Endothelial cell (in vitro differentiated cells): ENCODE measurements at regions not wholly inside any gene's neighbourhood (a gene's known extent, or its start where the extent isn't known, plus 50 kb on each side); places are given as distances from the start of the nearest gene placed in this dataset.

Experiments used
- DNase-seq: peaks from one replicate; pipeline ENCODE4 v3.0.0; 2021; ENCODE audit warnings: low spot score
- H3K27ac Mint-ChIP-seq: one replicate; pipeline ENCODE4 v1.8.0; 2021; ENCODE audit warnings: mixed read lengths, inconsistent platforms; ENCODE audit not compliant: unreplicated experiment
- H3K27me3 Mint-ChIP-seq: one replicate; pipeline ENCODE4 v1.8.0; 2021; ENCODE audit warnings: mild to moderate bottlenecking, moderate library complexity, mixed read lengths, inconsistent platforms; ENCODE audit not compliant: unreplicated experiment
- H3K36me3 Mint-ChIP-seq: one replicate; pipeline ENCODE4 v1.8.0; 2021; ENCODE audit warnings: mild to moderate bottlenecking, low read depth, mixed read lengths, inconsistent platforms; ENCODE audit not compliant: unreplicated experiment
- H3K4me1 Mint-ChIP-seq: one replicate; pipeline ENCODE4 v1.8.0; 2021; ENCODE audit warnings: mild to moderate bottlenecking, mixed read lengths, inconsistent platforms; ENCODE audit not compliant: unreplicated experiment
- H3K4me3 Mint-ChIP-seq: one replicate; pipeline ENCODE4 v1.8.0; 2021; ENCODE audit warnings: mild to moderate bottlenecking, mixed read lengths, inconsistent platforms; ENCODE audit not compliant: unreplicated experiment
- H3K9me3 Mint-ChIP-seq: one replicate; pipeline ENCODE4 v1.8.0; 2021; ENCODE audit warnings: mixed read lengths, inconsistent platforms; ENCODE audit not compliant: unreplicated experiment
- CTCF ChIP-seq: fragments of 200-600 bp; sonication (generic); IDR thresholded peaks from one replicate; pipeline ENCODE4 v1.5.0; 2021; ENCODE audit warnings: antibody characterized with exemption; ENCODE audit not compliant: unreplicated experiment

- Mint-ChIP-seq H3K27ac (no peak overlapping the region), H3K36me3 (no peaks in the 10 kb centered on the region), H3K9me3 (no peaks in the 10 kb centered on the region), H3K27me3 (no peaks in the 10 kb centered on the region), H3K4me3 (no peak overlapping the region), H3K4me1 (no peaks in the 10 kb centered on the region)
- DNase-seq: no peak
- TF ChIP-seq CTCF: no peak
These were observed 70.6 kb upstream of the TCF21 start for GRCh38 chr6:133818320-133818719.

- no peak for TF ChIP-seq CTCF
- H3K4me1 Mint-ChIP-seq: no peaks in the 10 kb centered on the region
These were observed 68.7 kb upstream of the TCF21 start for GRCh38 chr6:133820208-133820607.

DNA sequence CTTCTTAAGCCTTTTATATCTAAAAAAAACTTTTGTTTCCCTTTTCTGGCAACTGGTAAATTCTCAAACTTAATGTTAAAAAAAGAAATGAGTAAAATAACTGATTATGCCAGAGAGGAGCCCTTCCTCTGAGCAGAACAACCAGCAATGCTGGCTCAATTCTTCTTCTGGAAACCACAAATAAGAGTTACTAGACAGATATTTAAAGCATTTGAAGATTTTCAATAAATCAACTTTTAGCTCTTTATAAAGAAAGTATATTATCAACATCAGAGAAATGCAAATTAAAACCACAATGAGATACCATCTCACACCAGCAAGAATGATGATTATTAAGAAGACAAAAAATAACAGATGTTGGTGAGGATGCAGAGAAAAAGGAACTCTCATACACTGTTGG lies 61.1 kb upstream of the TCF21 start:
- Mint-ChIP-seq H3K27me3 (peaks cover 2% of the 10 kb centered on the region), H3K4me3 (no peak overlapping the region), H3K4me1 (no peaks in the 10 kb centered on the region), H3K27ac (no peak overlapping the region), H3K36me3 (no peaks in the 10 kb centered on the region), H3K9me3 (no peaks in the 10 kb centered on the region)
- no peak for DNase-seq
- TF ChIP-seq CTCF: no peak

More at GRCh38 chr6:133820208-133820607, 68.7 kb upstream of the TCF21 start:
- DNase-seq: no peak
- no peaks in the 10 kb centered on the region for H3K27me3 Mint-ChIP-seq
- no peaks in the 10 kb centered on the region for H3K36me3 Mint-ChIP-seq
- H3K27ac Mint-ChIP-seq: no peak overlapping the region
- no peaks in the 10 kb centered on the region for H3K9me3 Mint-ChIP-seq
- H3K4me3 Mint-ChIP-seq: no peak overlapping the region

DNA sequence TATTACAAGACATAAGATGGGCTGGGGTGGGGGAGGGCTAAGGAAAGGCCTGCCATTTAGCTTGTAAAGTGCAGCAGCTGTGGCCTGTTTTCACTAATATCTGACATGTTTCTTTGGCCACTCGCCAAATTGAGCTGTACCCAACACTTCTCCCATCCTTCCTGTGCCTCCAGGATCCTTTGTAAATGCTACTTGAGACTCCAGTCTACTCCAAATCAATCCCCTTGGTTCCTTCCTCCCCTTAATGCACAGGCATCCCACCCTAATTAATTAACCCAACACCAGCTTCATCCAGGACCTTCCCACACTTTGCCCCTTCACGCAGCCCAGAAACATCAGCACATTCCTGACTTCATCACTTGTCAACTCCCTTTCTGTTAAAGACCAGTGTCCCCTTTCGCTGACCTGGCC lies 55.0 kb upstream of the TCF21 start:
- no peaks in the 10 kb centered on the region for H3K4me1 Mint-ChIP-seq

More for the DNA sequence above, 55.0 kb upstream of the TCF21 start:
- Mint-ChIP-seq H3K27me3 (peaks cover under 1% of the 10 kb centered on the region), H3K36me3 (no peaks in the 10 kb centered on the region), H3K27ac (no peak overlapping the region), H3K9me3 (no peaks in the 10 kb centered on the region), H3K4me3 (no peak overlapping the region)
- DNase-seq: no peak
- TF ChIP-seq CTCF: no peak
